Iris pigment epithelial cell (primary cell): ENCODE measurements at regions not wholly inside any gene's neighbourhood (a gene's known extent, or its start where the extent isn't known, plus 50 kb on each side); places are given as distances from the start of the nearest gene placed in this dataset.
"Not testable (repeated sequence)": the region's sequence is repeated elsewhere in the genome, so short reads cannot be mapped to it uniquely, and the experiment has no call there.

Experiments used
- DNase-seq: peaks from one replicate; pipeline ENCODE4 v3.0.0-alpha.2; 2011; ENCODE audit warnings: low read depth

- no peak for DNase-seq
Measured at GRCh38 chr11:70894566-70895365, 357.6 kb downstream of the SHANK2 start.

- no peak for DNase-seq
Measured at GRCh38 chr11:70895366-70895670, 357.1 kb downstream of the SHANK2 start.

- DNase-seq, result no peak
Measured at GRCh38 chr11:70897429-70897828, 354.9 kb downstream of the SHANK2 start.

- DNase-seq, result no peak
Measured at GRCh38 chr11:70899616-70900015, 352.8 kb downstream of the SHANK2 start.

GRCh38 chr11:70900540-70900939 lies 351.8 kb downstream of the SHANK2 start:
- DNase-seq, result no peak

- DNase-seq, result no peak
Measured at GRCh38 chr11:70901951-70902521, 350.3 kb downstream of the SHANK2 start.

- DNase-seq, result not testable (repeated sequence)
Measured at GRCh38 chr11:70903229-70903628, 349.1 kb downstream of the SHANK2 start.

- no peak for DNase-seq
Measured at GRCh38 chr11:70906101-70906500, 346.3 kb downstream of the SHANK2 start.

- no peak for DNase-seq
Measured at GRCh38 chr11:70908223-70908622, 344.2 kb downstream of the SHANK2 start.

- no peak for DNase-seq
Measured at GRCh38 chr11:70910835-70911234, 341.5 kb downstream of the SHANK2 start.

GRCh38 chr11:70912226-70912840 lies 340.0 kb downstream of the SHANK2 start:
- no peak for DNase-seq

GRCh38 chr11:70913715-70914231 lies 338.6 kb downstream of the SHANK2 start:
- DNase-seq, result no peak

GRCh38 chr11:70914496-70914895 lies 337.9 kb downstream of the SHANK2 start:
- no peak for DNase-seq

- DNase-seq, result no peak
Measured at GRCh38 chr11:70915158-70915985, 337.0 kb downstream of the SHANK2 start.

GRCh38 chr11:70916351-70916750 lies 336.0 kb downstream of the SHANK2 start:
- no peak for DNase-seq

GRCh38 chr11:70918242-70918641 lies 334.1 kb downstream of the SHANK2 start:
- no peak for DNase-seq

- no peak for DNase-seq
Measured at GRCh38 chr11:70921804-70922203, 330.6 kb downstream of the SHANK2 start.

GRCh38 chr11:70924108-70924507 lies 328.3 kb downstream of the SHANK2 start:
- DNase-seq, result no peak

- DNase-seq, result no peak
Measured at GRCh38 chr11:70925238-70925637, 327.1 kb downstream of the SHANK2 start.

GRCh38 chr11:70926543-70927201 lies 325.7 kb downstream of the SHANK2 start:
- DNase-seq, result no peak

- DNase-seq, result no peak
Measured at GRCh38 chr11:70928854-70929598, 323.4 kb downstream of the SHANK2 start.
